Suprapubic skin (tissue), 4 donors: ENCODE measurements at regions not wholly inside any gene's neighbourhood (a gene's known extent, or its start where the extent isn't known, plus 50 kb on each side); places are given as distances from the start of the nearest gene placed in this dataset.

Experiments used
- EP300 ChIP-seq: sonication (generic); formaldehyde crosslinking; IDR thresholded peaks from one replicate; pipeline ENCODE4 v1.6.1; 2017; ENCODE audit warnings: antibody characterized with exemption
- POLR2AphosphoS5 ChIP-seq, 3 donors: sonication (generic); formaldehyde crosslinking; IDR thresholded peaks; one replicate each; pipeline ENCODE4 v1.6.1; 2017; ENCODE audit warnings: antibody characterized with exemption in 3 of 3
- TF ChIP-seq, protein P1 (sequence below), 2 donors: fragments of 200-600 bp in 1 of 2; fragments of 450-650 bp in 1 of 2; sonication (generic) in 1 of 2; IDR thresholded peaks; one replicate each; pipeline ENCODE4 v1.5.1; 2016 to 2019; ENCODE audit warnings: antibody characterized with exemption in 2 of 2, mild to moderate bottlenecking in 1 of 2, moderate library complexity in 1 of 2

- TF ChIP-seq, protein P1, sequence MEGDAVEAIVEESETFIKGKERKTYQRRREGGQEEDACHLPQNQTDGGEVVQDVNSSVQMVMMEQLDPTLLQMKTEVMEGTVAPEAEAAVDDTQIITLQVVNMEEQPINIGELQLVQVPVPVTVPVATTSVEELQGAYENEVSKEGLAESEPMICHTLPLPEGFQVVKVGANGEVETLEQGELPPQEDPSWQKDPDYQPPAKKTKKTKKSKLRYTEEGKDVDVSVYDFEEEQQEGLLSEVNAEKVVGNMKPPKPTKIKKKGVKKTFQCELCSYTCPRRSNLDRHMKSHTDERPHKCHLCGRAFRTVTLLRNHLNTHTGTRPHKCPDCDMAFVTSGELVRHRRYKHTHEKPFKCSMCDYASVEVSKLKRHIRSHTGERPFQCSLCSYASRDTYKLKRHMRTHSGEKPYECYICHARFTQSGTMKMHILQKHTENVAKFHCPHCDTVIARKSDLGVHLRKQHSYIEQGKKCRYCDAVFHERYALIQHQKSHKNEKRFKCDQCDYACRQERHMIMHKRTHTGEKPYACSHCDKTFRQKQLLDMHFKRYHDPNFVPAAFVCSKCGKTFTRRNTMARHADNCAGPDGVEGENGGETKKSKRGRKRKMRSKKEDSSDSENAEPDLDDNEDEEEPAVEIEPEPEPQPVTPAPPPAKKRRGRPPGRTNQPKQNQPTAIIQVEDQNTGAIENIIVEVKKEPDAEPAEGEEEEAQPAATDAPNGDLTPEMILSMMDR (IDR thresholded peaks at IDR 0.05), result no peak
- TF ChIP-seq EP300 (no peak), POLR2AphosphoS5 (IDR thresholded peaks at IDR 0.05) (no peak)
These were observed 243.6 kb upstream of the IRX2 start for GRCh38 chr5:2995035-2995434.
